Breast epithelium (tissue), 3 donors: ENCODE measurements at regions not wholly inside any gene's neighbourhood (a gene's known extent, or its start where the extent isn't known, plus 50 kb on each side); places are given as distances from the start of the nearest gene placed in this dataset.

Experiments used
- POLR2A ChIP-seq: fragments of 450-650 bp; IDR thresholded peaks from one replicate; pipeline ENCODE4 v1.6.1; 2016; ENCODE audit warnings: antibody characterized with exemption, mild to moderate bottlenecking, moderate library complexity
- TF ChIP-seq, protein P1 (sequence below), 3 donors: fragments of 450-650 bp; IDR thresholded peaks; one replicate each; pipeline ENCODE4 v1.5.1; 2016 to 2017; ENCODE audit warnings: antibody characterized with exemption in 3 of 3, mild to moderate bottlenecking in 3 of 3, moderate library complexity in 3 of 3

DNA sequence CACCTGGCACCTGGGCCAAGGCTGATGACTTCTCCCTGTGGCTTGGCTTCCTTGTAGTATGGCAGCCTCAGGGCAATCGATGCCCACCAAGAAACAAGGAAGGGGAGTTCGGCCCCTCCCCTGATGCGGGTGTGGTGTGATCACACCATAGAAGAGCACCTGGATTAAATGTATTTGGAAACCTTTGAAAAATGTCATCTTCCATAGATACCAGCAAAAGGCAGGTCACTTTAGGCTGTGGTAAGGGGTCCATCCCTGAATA lies 198.2 kb downstream of the CYP26B1 start:
- TF ChIP-seq, protein P1, sequence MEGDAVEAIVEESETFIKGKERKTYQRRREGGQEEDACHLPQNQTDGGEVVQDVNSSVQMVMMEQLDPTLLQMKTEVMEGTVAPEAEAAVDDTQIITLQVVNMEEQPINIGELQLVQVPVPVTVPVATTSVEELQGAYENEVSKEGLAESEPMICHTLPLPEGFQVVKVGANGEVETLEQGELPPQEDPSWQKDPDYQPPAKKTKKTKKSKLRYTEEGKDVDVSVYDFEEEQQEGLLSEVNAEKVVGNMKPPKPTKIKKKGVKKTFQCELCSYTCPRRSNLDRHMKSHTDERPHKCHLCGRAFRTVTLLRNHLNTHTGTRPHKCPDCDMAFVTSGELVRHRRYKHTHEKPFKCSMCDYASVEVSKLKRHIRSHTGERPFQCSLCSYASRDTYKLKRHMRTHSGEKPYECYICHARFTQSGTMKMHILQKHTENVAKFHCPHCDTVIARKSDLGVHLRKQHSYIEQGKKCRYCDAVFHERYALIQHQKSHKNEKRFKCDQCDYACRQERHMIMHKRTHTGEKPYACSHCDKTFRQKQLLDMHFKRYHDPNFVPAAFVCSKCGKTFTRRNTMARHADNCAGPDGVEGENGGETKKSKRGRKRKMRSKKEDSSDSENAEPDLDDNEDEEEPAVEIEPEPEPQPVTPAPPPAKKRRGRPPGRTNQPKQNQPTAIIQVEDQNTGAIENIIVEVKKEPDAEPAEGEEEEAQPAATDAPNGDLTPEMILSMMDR (IDR thresholded peaks at IDR 0.05): no peak
- TF ChIP-seq POLR2A: no peak
